WTC11 (cell line): ENCODE measurements at regions not wholly inside any gene's neighbourhood (a gene's known extent, or its start where the extent isn't known, plus 50 kb on each side); places are given as distances from the start of the nearest gene placed in this dataset.

ENCODE experiments used
- CTCF ChIP-seq: fragments of 200-600 bp; IDR thresholded peaks from 2 replicates; pipeline ENCODE4 v1.8.0; 2022; ENCODE audit warnings: antibody characterized with exemption
- E2F5 ChIP-seq: sonication (generic); formaldehyde crosslinking; IDR thresholded peaks from 2 replicates; pipeline ENCODE4 v1.8.1; 2022; ENCODE audit warnings: mild to moderate bottlenecking, moderate library complexity, missing genetic modification reagents
- FOXK1 ChIP-seq: sonication (generic); formaldehyde crosslinking; IDR thresholded peaks from 2 replicates; pipeline ENCODE4 v1.8.0; 2022; ENCODE audit warnings: mild to moderate bottlenecking, moderate library complexity, missing genetic modification reagents
- ZBTB21 ChIP-seq: sonication (generic); formaldehyde crosslinking; IDR thresholded peaks from 2 replicates; pipeline ENCODE4 v1.8.1; 2023; ENCODE audit warnings: mild to moderate bottlenecking, missing genetic modification reagents, borderline replicate concordance

DNA sequence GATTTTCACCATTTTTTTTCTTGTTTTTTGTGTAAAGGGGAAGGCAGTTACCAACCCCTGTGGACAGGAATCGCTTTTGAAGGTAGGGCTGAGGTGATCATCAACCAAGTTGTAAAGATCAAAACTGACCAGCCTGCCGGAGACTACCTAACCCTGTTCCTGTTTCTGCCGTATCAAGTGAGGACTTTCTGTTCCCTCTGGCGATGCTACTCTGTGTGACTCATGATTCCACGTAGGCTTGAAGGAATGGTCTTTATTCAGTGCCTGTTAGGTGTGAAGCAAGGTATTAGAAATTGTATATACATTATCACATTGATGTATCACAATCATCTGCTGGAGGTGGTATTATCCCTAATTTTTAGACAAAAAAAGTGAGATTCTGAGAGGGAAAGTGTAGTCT is 161.3 kb downstream of the SOX4 start:
- TF ChIP-seq CTCF (no peak), FOXK1 (CRISPR knock-in tag) (no peak), ZBTB21 (CRISPR knock-in tag) (no peak), E2F5 (CRISPR knock-in tag) (no peak)
